IPS-15b (cell line): ENCODE measurements at regions not wholly inside any gene's neighbourhood (a gene's known extent, or its start where the extent isn't known, plus 50 kb on each side); places are given as distances from the start of the nearest gene placed in this dataset.

Source experiments
- H3K27me3 ChIP-seq: one replicate; pipeline ENCODE4 v1.6.1; 2013; ENCODE audit warnings: low read length; ENCODE audit not compliant: control insufficient read depth, insufficient read depth
- H3K36me3 ChIP-seq: one replicate; pipeline ENCODE4 v1.6.1; 2013; ENCODE audit warnings: low read length; ENCODE audit not compliant: control insufficient read depth, insufficient read depth
- H3K4me1 ChIP-seq: one replicate; pipeline ENCODE4 v1.6.1; 2013; ENCODE audit warnings: mild to moderate bottlenecking, low read length; ENCODE audit not compliant: control insufficient read depth, insufficient read depth
- H3K4me3 ChIP-seq: one replicate; pipeline ENCODE4 v1.5.1; 2013; ENCODE audit warnings: low read depth, low read length
- H3K9ac ChIP-seq: one replicate; pipeline ENCODE4 v1.6.1; 2013; ENCODE audit warnings: low read depth, mild to moderate bottlenecking, low read length
- H3K9me3 ChIP-seq: one replicate; pipeline ENCODE4 v1.6.1; 2013; ENCODE audit warnings: mild to moderate bottlenecking, low read length; ENCODE audit not compliant: control insufficient read depth, insufficient read depth

GRCh38 chr9:79166005-79166404 is 405.8 kb upstream of the TLE4 start:
- H3K27me3 ChIP-seq: no peaks in the 10 kb centered on the region
- no peaks in the 10 kb centered on the region for H3K9me3 ChIP-seq
- H3K4me1 ChIP-seq: no peaks in the 10 kb centered on the region
- H3K9ac ChIP-seq: no peak overlapping the region
- H3K36me3 ChIP-seq: no peaks in the 10 kb centered on the region
- no peak overlapping the region for H3K4me3 ChIP-seq

GRCh38 chr9:79170643-79171042 is 401.1 kb upstream of the TLE4 start:
- H3K9ac ChIP-seq: no peak overlapping the region
- H3K4me3 ChIP-seq: no peak overlapping the region
- no peaks in the 10 kb centered on the region for H3K36me3 ChIP-seq
- H3K27me3 ChIP-seq: no peaks in the 10 kb centered on the region
- no peaks in the 10 kb centered on the region for H3K9me3 ChIP-seq
- no peaks in the 10 kb centered on the region for H3K4me1 ChIP-seq

GRCh38 chr9:79173932-79174331 is 397.8 kb upstream of the TLE4 start:
- H3K9me3 ChIP-seq: no peaks in the 10 kb centered on the region
- no peak overlapping the region for H3K4me3 ChIP-seq
- no peaks in the 10 kb centered on the region for H3K36me3 ChIP-seq
- no peaks in the 10 kb centered on the region for H3K4me1 ChIP-seq
- no peaks in the 10 kb centered on the region for H3K27me3 ChIP-seq
- no peak overlapping the region for H3K9ac ChIP-seq

- H3K4me1 ChIP-seq: no peaks in the 10 kb centered on the region
These were observed 395.6 kb upstream of the TLE4 start for GRCh38 chr9:79176014-79176697.

GRCh38 chr9:79184831-79185230 is 386.9 kb upstream of the TLE4 start:
- Histone ChIP-seq H3K4me3 (no peak overlapping the region), H3K27me3 (no peaks in the 10 kb centered on the region), H3K9ac (no peak overlapping the region), H3K36me3 (no peaks in the 10 kb centered on the region), H3K4me1 (no peaks in the 10 kb centered on the region), H3K9me3 (no peaks in the 10 kb centered on the region)

More at GRCh38 chr9:79176014-79176697, 395.6 kb upstream of the TLE4 start:
- no peaks in the 10 kb centered on the region for H3K9me3 ChIP-seq
- H3K9ac ChIP-seq: no peak overlapping the region
- no peak overlapping the region for H3K4me3 ChIP-seq
- H3K27me3 ChIP-seq: no peaks in the 10 kb centered on the region
- H3K36me3 ChIP-seq: no peaks in the 10 kb centered on the region

- Histone ChIP-seq H3K36me3 (no peaks in the 10 kb centered on the region), H3K27me3 (no peaks in the 10 kb centered on the region), H3K9me3 (no peaks in the 10 kb centered on the region), H3K4me1 (no peaks in the 10 kb centered on the region), H3K4me3 (no peak overlapping the region), H3K9ac (no peak overlapping the region)
These were observed 385.9 kb upstream of the TLE4 start for GRCh38 chr9:79185866-79186265.

- Histone ChIP-seq H3K27me3 (no peaks in the 10 kb centered on the region), H3K36me3 (no peaks in the 10 kb centered on the region), H3K4me3 (no peak overlapping the region), H3K4me1 (no peaks in the 10 kb centered on the region), H3K9me3 (no peaks in the 10 kb centered on the region), H3K9ac (no peak overlapping the region)
These were observed 382.2 kb upstream of the TLE4 start for GRCh38 chr9:79189511-79189924.

GRCh38 chr9:79193001-79193400 is 378.8 kb upstream of the TLE4 start:
- no peaks in the 10 kb centered on the region for H3K9me3 ChIP-seq
- H3K4me1 ChIP-seq: no peaks in the 10 kb centered on the region
- H3K36me3 ChIP-seq: no peaks in the 10 kb centered on the region
- no peaks in the 10 kb centered on the region for H3K27me3 ChIP-seq
- no peak overlapping the region for H3K4me3 ChIP-seq
- H3K9ac ChIP-seq: no peak overlapping the region

GRCh38 chr9:79193501-79194223 is 378.1 kb upstream of the TLE4 start:
- H3K9ac ChIP-seq: no peak overlapping the region
- no peaks in the 10 kb centered on the region for H3K36me3 ChIP-seq
- no peaks in the 10 kb centered on the region for H3K4me1 ChIP-seq
- H3K9me3 ChIP-seq: no peaks in the 10 kb centered on the region
- H3K4me3 ChIP-seq: no peak overlapping the region
- no peaks in the 10 kb centered on the region for H3K27me3 ChIP-seq

GRCh38 chr9:79195879-79196278 is 375.9 kb upstream of the TLE4 start:
- Histone ChIP-seq H3K9me3 (no peaks in the 10 kb centered on the region), H3K9ac (no peak overlapping the region), H3K27me3 (no peaks in the 10 kb centered on the region), H3K4me3 (no peak overlapping the region), H3K4me1 (no peaks in the 10 kb centered on the region), H3K36me3 (no peaks in the 10 kb centered on the region)

- Histone ChIP-seq H3K4me1 (peaks cover 3% of the 10 kb centered on the region), H3K27me3 (no peaks in the 10 kb centered on the region), H3K9me3 (no peaks in the 10 kb centered on the region), H3K9ac (no peak overlapping the region), H3K36me3 (no peaks in the 10 kb centered on the region), H3K4me3 (no peak overlapping the region)
These were observed 375.2 kb upstream of the TLE4 start for GRCh38 chr9:79196606-79197005.

- H3K4me1 ChIP-seq: peaks cover 6% of the 10 kb centered on the region
- H3K36me3 ChIP-seq: no peaks in the 10 kb centered on the region
- no peaks in the 10 kb centered on the region for H3K27me3 ChIP-seq
- no peak overlapping the region for H3K4me3 ChIP-seq
- H3K9ac ChIP-seq: no peak overlapping the region
- H3K9me3 ChIP-seq: no peaks in the 10 kb centered on the region
These were observed 371.4 kb upstream of the TLE4 start for GRCh38 chr9:79200336-79200735.
